ENCODE measurements at regions not wholly inside any gene's neighbourhood (a gene's known extent, or its start where the extent isn't known, plus 50 kb on each side); places are given as distances from the start of the nearest gene placed in this dataset.
A peak's percentile ranks its signal among the peaks of the same experiment; 100 is the strongest.

DNA sequence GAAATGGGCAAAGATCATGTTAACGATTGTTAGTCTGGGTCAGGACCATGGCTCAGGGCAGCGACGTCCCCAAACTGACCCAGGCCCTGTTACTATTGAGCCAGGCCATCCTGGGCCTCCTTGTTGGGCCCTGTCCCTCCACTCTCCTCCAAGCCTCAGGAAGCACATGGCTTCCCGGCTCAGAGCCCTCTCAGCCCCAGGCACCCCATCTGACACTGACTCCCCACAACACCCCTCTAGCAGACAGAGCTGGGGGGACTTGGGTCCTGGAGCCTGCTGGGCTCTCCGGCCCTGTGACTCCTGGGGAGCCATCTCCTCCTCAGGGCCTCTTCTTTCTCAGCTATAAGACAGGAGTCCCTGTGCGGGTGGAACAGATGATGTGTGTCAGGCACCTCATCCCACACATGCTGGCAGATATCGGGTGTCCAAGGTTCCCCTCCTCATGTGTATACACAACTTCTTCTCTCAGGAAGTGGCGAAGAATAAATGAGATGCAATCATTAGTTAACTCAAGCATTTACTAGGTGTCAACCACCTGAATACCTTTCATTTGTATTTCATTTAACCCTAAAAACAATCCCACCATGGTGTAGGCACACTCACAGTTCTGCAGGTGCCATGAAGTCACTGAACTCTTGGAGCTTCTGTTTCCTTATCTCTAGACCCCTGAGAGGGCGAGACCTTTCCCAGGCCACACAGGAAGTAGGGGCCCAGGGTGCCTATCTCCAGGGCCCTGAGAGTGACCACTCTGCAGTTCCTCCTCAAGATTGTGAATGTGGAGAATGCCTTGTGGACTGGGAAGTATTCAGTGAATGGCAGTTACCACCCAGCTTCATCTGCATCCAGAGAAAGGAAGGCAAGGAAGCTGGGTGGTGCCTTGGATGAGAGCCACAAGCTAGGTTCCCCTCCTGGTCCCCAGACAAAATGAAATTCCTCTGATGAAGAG is 282.5 kb upstream of the TLE3 start:
- Histone ChIP-seq H3K4me3 (ENCODE audit: low read length in 2 of 2) (no peak overlapping the region), H3K27me3 (ENCODE audit: control insufficient read depth in 2 of 2, insufficient read depth in 1 of 2, low read length in 1 of 2) (peaks cover 0 to 10% of the 10 kb centered on the region in 2 donors), H3K4me1 (ENCODE audit: control insufficient read depth in 2 of 2, insufficient read depth in 2 of 2, low read length in 2 of 2) (peaks cover 0 to 38% of the 10 kb centered on the region in 2 donors), H3K27ac (ENCODE audit: low read depth in 1 of 2, low read length in 1 of 2) (no peak overlapping the region), H3K9me3 (ENCODE audit: control insufficient read depth in 2 of 2, insufficient read depth in 1 of 2, low read length in 1 of 2) (peaks cover 0 to 8% of the 10 kb centered on the region in 2 donors), H3K36me3 (ENCODE audit: control insufficient read depth in 2 of 2, insufficient read depth in 2 of 2, low read length in 1 of 2) (no peaks in the 10 kb centered on the region)
- 96% methylated on average over 9 of the region's 9 CpGs for WGBS
- no peak for DNase-seq (ENCODE audit: low read depth in 6 of 9, low spot score in 9 of 9)

DNA sequence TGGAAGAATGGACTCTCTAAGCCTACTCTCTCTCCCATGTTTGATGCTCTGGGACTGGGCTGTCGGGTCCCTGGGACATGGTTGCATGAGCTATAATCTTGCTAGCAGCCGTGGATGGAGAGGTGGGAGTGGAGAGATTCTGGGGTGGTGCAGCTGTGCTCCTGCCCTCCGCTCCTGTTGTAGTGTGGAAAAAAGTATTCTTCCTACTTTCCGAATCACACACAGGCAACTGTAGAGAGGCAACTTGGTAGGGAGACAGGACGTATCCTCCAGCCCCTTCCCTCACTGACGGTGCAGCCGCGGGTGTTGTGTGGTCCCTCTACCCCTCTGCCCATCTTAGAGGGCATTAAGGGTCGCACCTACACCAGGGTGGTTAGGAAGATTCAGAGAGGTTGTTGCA is 281.4 kb upstream of the TLE3 start:
- no peak overlapping the region for H3K4me3 ChIP-seq (ENCODE audit: low read length in 2 of 2)
- peaks cover 0 to 8% of the 10 kb centered on the region in 2 donors for H3K9me3 ChIP-seq (ENCODE audit: control insufficient read depth in 2 of 2, insufficient read depth in 1 of 2, low read length in 1 of 2)
- H3K4me1 ChIP-seq (ENCODE audit: control insufficient read depth in 2 of 2, insufficient read depth in 2 of 2, low read length in 2 of 2) = peaks cover 0 to 38% of the 10 kb centered on the region in 2 donors
- no peak overlapping the region for H3K27ac ChIP-seq (ENCODE audit: low read depth in 1 of 2, low read length in 1 of 2)
- H3K36me3 ChIP-seq (ENCODE audit: control insufficient read depth in 2 of 2, insufficient read depth in 2 of 2, low read length in 1 of 2) = no peaks in the 10 kb centered on the region
- peaks cover 0 to 13% of the 10 kb centered on the region in 2 donors for H3K27me3 ChIP-seq (ENCODE audit: control insufficient read depth in 2 of 2, insufficient read depth in 1 of 2, low read length in 1 of 2)
- WGBS = 93% methylated on average over 9 of the region's 9 CpGs
- no peak for DNase-seq (ENCODE audit: low read depth in 6 of 9, low spot score in 9 of 9)

DNA sequence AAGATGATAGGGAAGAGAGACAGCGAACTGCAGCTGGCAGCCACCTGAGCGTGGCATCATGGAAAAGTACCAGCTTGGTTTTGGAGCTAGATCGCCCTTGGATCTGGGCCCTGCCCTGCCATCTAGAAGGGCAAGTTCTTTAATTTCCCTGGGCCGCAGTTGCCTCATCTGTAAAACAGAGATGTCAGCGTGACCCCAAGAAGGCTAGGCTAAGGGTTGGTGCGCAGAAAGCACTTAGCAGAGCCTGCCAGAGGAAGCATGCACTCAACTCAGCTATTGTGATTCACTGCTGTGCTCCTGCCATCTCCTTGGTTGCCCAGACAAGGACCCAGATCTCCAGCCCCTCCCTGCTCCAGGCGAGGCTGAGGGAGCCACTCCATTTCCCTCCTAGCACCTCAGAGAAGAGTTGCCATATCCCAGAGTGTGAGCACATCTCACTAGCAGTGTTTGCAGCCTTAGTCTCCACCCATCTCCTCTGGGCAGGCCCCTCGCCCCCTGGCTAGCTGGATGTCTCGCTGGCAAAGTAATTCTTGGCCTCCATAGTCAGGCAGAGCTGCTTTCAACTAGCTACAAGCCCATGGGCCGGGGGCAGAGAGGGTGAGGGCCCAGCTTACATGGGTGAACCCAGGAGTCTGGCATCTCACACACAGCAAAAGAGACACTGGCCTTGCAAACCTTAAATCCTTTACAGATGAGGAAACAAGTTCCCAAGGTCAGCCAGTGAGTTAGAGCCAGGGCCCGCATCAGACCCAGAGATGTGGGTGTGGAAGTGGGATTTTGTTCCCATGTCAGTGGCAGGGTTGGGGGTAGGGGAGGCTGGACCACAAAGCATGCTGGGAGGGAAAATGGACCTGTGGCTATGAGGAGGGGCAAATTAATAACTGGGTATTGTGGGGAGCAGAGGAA is 280.7 kb upstream of the TLE3 start:
- no peak overlapping the region for H3K4me3 ChIP-seq (ENCODE audit: low read length in 2 of 2)
- no peak overlapping the region for H3K27ac ChIP-seq (ENCODE audit: low read depth in 1 of 2, low read length in 1 of 2)
- DNase-seq (ENCODE audit: low read depth in 6 of 9, low spot score in 9 of 9) = no peak
- peaks cover 0 to 8% of the 10 kb centered on the region in 2 donors for H3K9me3 ChIP-seq (ENCODE audit: control insufficient read depth in 2 of 2, insufficient read depth in 1 of 2, low read length in 1 of 2)
- H3K36me3 ChIP-seq (ENCODE audit: control insufficient read depth in 2 of 2, insufficient read depth in 2 of 2, low read length in 1 of 2) = no peaks in the 10 kb centered on the region
- WGBS = 92% methylated on average over 11 of the region's 11 CpGs
- peaks cover 0 to 38% of the 10 kb centered on the region in 2 donors for H3K4me1 ChIP-seq (ENCODE audit: control insufficient read depth in 2 of 2, insufficient read depth in 2 of 2, low read length in 2 of 2)
- H3K27me3 ChIP-seq (ENCODE audit: control insufficient read depth in 2 of 2, insufficient read depth in 1 of 2, low read length in 1 of 2) = peaks cover 0 to 13% of the 10 kb centered on the region in 2 donors

DNA sequence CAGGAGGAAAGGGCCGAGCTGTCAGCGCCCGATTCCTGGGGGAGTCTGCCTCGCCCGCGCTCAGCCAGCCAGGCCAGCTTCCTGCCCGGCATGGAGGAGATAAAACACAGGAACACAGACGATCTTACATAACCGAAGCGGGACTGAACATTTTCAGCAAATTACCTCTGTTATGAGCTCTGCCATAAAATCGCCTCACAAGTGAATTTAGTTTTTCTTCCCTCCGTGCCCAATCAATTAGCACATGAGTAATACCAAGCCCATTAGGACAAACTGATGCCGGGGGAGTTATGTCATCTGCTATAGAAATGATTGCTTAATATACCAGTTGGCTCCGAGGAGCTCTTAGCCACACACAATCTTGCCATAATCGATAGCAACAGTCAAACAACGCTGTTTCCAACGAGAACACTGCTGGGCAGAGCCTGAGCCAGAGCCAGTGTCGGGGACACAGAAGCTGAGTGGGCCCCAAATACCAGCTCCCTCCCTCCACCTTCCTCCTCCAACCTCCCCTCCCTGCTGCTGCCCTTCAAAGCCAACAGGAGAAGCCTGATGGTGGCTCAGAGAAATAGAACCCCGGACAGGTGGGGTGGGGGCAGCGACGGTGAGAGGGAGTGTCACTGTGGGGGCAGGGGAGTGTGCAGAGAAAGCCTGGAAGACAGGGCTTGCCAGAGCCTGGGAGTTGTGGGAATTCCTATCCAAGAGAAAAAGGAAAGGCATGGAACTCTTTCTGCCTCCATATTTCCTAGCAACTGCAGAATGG is 279.4 kb upstream of the TLE3 start:
- Histone ChIP-seq H3K4me3 (ENCODE audit: low read length in 2 of 2) (no peak overlapping the region), H3K27me3 (ENCODE audit: control insufficient read depth in 2 of 2, insufficient read depth in 1 of 2, low read length in 1 of 2) (peaks cover 0 to 13% of the 10 kb centered on the region in 2 donors), H3K9me3 (ENCODE audit: control insufficient read depth in 2 of 2, insufficient read depth in 1 of 2, low read length in 1 of 2) (peaks cover 0 to 7% of the 10 kb centered on the region in 2 donors), H3K4me1 (ENCODE audit: control insufficient read depth in 2 of 2, insufficient read depth in 2 of 2, low read length in 2 of 2) (peaks cover 0 to 38% of the 10 kb centered on the region in 2 donors), H3K27ac (ENCODE audit: low read depth in 1 of 2, low read length in 1 of 2) (no peak overlapping the region), H3K36me3 (ENCODE audit: control insufficient read depth in 2 of 2, insufficient read depth in 2 of 2, low read length in 1 of 2) (no peaks in the 10 kb centered on the region)
- peak in 1 of 9 donors; percentile 20 for DNase-seq (ENCODE audit: low read depth in 6 of 9, low spot score in 9 of 9)
- 37% methylated on average over 21 of the region's 21 CpGs for WGBS

DNA sequence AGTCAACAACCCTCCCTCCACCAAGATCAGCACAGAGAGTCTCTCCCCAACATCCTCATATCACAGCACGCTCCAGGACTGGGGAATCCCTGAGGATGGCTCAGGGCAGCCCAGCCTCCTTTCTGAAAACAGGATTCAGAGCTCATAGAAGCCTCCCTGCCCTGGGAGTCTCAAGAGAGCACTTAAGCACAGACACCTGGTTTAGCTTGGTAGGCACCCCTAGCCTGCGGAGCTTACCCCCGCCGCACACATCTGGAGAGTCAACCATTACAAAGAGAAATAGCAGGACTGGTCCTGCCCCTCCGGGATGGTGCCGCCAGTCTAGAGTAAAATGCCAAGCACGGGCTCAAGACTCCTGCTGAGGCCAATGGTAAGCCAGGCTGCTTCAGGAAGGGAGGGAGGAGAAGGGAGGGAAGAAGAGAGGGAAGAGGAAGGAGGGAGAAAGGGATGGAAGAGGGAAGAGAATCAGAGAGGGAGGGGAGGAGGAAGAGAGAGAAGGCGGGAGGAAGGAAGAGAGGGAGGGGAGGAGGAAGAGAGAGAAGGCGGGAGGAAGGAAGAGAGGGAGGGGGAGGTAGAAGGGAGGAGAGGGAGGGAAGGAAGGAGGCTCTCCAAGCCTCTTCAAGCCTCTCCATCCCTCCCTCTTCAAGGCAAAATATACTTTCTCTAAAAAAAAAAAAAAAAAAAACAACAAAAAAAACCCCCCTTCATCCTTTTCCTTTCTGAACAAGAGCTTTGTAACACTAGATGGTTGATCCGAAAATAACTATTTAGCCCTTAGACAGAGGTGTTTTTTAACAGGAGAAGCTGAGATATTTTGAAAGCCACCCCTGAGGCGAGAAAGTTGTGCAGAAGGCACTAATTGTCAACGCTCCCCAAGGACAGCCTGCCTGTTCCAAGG is 278.6 kb upstream of the TLE3 start:
- no peak overlapping the region for H3K4me3 ChIP-seq (ENCODE audit: low read length in 2 of 2)
- H3K27ac ChIP-seq (ENCODE audit: low read depth in 1 of 2, low read length in 1 of 2) = no peak overlapping the region
- H3K36me3 ChIP-seq (ENCODE audit: control insufficient read depth in 2 of 2, insufficient read depth in 2 of 2, low read length in 1 of 2) = no peaks in the 10 kb centered on the region
- WGBS = 60% methylated on average over 12 of the region's 12 CpGs
- peaks cover 0 to 13% of the 10 kb centered on the region in 2 donors for H3K27me3 ChIP-seq (ENCODE audit: control insufficient read depth in 2 of 2, insufficient read depth in 1 of 2, low read length in 1 of 2)
- peak in 1 of 9 donors; percentile 44 for DNase-seq (ENCODE audit: low read depth in 6 of 9, low spot score in 9 of 9)
- H3K4me1 ChIP-seq (ENCODE audit: control insufficient read depth in 2 of 2, insufficient read depth in 2 of 2, low read length in 2 of 2) = peaks cover 0 to 38% of the 10 kb centered on the region in 2 donors
- no peaks in the 10 kb centered on the region for H3K9me3 ChIP-seq (ENCODE audit: control insufficient read depth in 2 of 2, insufficient read depth in 1 of 2, low read length in 1 of 2)

DNA sequence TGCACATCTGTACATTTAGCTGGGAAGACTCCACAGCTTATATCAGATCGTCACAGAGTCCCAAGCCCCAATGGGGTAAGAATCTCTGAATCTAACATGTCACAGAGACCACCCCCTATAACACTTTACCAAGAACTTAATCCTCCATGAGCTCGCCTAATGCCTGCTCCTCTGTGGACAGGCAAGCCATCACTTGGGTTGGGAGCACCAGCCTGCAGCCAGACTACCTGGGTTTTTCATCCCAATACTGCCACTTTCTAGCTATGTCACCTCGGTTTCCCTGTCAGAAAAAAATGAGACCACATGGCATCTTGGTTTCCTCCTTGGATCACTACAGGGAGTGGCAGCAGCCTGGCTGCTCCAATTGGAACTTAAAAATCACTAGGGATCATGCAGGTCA is 277.9 kb upstream of the TLE3 start:
- H3K9me3 ChIP-seq (ENCODE audit: control insufficient read depth in 2 of 2, insufficient read depth in 1 of 2, low read length in 1 of 2) = no peaks in the 10 kb centered on the region
- WGBS = 96% methylated on average over 3 of the region's 3 CpGs
- no peaks in the 10 kb centered on the region for H3K36me3 ChIP-seq (ENCODE audit: control insufficient read depth in 2 of 2, insufficient read depth in 2 of 2, low read length in 1 of 2)
- DNase-seq (ENCODE audit: low read depth in 6 of 9, low spot score in 9 of 9) = no peak
- H3K27ac ChIP-seq (ENCODE audit: low read depth in 1 of 2, low read length in 1 of 2) = no peak overlapping the region
- H3K4me3 ChIP-seq (ENCODE audit: low read length in 2 of 2) = no peak overlapping the region
- peaks cover 0 to 13% of the 10 kb centered on the region in 2 donors for H3K27me3 ChIP-seq (ENCODE audit: control insufficient read depth in 2 of 2, insufficient read depth in 1 of 2, low read length in 1 of 2)
- peaks cover 0 to 34% of the 10 kb centered on the region in 2 donors for H3K4me1 ChIP-seq (ENCODE audit: control insufficient read depth in 2 of 2, insufficient read depth in 2 of 2, low read length in 2 of 2)

DNA sequence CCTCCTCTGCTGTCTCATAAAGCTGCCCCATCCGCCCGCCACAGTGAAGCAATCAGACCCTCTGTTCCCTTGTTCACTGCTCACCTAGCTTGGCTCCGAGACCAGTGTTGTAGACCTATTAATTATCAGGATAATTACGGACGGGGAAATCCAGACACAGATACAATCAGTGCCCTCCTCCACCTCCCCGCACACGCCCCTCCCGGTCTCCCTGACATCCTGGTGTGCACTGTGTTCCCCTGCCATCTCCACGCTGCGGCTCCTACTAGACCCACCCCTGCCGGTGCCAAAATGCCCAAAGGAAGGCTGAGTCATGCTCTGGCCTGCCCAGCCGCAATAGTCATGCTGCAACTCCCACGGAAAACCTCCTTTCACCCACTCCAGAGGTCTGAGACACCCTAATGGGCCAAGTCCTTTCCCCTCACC is 277.3 kb upstream of the TLE3 start:
- WGBS = 95% methylated on average over 13 of the region's 13 CpGs

DNA sequence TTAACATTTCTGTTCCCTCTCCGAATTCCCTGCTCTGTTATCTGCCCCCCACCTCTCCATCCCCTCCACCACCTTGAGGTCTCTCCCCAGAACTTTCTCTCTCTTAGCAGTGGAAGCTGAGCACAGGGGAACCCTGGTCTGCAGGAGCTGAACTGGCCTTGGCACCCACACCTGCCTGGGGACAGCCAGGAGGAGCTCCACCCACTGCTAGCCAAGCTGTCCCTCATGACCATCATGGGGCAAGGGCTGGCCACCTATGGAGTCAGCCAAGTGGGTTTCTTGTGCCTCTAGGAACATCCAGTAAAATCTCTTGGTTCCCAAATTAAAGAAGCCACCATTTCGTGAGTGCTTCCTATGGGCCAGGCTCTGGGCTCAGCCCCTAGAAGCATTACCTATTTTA is 276.4 kb upstream of the TLE3 start:
- peaks cover 0 to 26% of the 10 kb centered on the region in 2 donors for H3K4me1 ChIP-seq (ENCODE audit: control insufficient read depth in 2 of 2, insufficient read depth in 2 of 2, low read length in 2 of 2)
- 93% methylated on average over 2 of the region's 2 CpGs for WGBS
- peaks cover 0 to 13% of the 10 kb centered on the region in 2 donors for H3K27me3 ChIP-seq (ENCODE audit: control insufficient read depth in 2 of 2, insufficient read depth in 1 of 2, low read length in 1 of 2)
- H3K36me3 ChIP-seq (ENCODE audit: control insufficient read depth in 2 of 2, insufficient read depth in 2 of 2, low read length in 1 of 2) = no peaks in the 10 kb centered on the region
- DNase-seq (ENCODE audit: low read depth in 6 of 9, low spot score in 9 of 9) = no peak
- no peak overlapping the region for H3K4me3 ChIP-seq (ENCODE audit: low read length in 2 of 2)
- no peaks in the 10 kb centered on the region for H3K9me3 ChIP-seq (ENCODE audit: control insufficient read depth in 2 of 2, insufficient read depth in 1 of 2, low read length in 1 of 2)
- H3K27ac ChIP-seq (ENCODE audit: low read depth in 1 of 2, low read length in 1 of 2) = no peak overlapping the region

More for the DNA sequence above, 277.3 kb upstream of the TLE3 start:
- Histone ChIP-seq H3K27ac (ENCODE audit: low read depth in 1 of 2, low read length in 1 of 2) (no peak overlapping the region), H3K4me3 (ENCODE audit: low read length in 2 of 2) (no peak overlapping the region), H3K36me3 (ENCODE audit: control insufficient read depth in 2 of 2, insufficient read depth in 2 of 2, low read length in 1 of 2) (no peaks in the 10 kb centered on the region), H3K27me3 (ENCODE audit: control insufficient read depth in 2 of 2, insufficient read depth in 1 of 2, low read length in 1 of 2) (peaks cover 0 to 13% of the 10 kb centered on the region in 2 donors), H3K4me1 (ENCODE audit: control insufficient read depth in 2 of 2, insufficient read depth in 2 of 2, low read length in 2 of 2) (peaks cover 0 to 28% of the 10 kb centered on the region in 2 donors), H3K9me3 (ENCODE audit: control insufficient read depth in 2 of 2, insufficient read depth in 1 of 2, low read length in 1 of 2) (no peaks in the 10 kb centered on the region)
- DNase-seq (ENCODE audit: low read depth in 6 of 9, low spot score in 9 of 9) = no peak

Data from thymus (tissue), 11 donors.